Fibroblast of peridontal ligament (primary cell): ENCODE measurements at regions not wholly inside any gene's neighbourhood (a gene's known extent, or its start where the extent isn't known, plus 50 kb on each side); places are given as distances from the start of the nearest gene placed in this dataset.
"Not testable (repeated sequence)": the region's sequence is repeated elsewhere in the genome, so short reads cannot be mapped to it uniquely, and the experiment has no call there.

Source experiments
- DNase-seq: peaks from one replicate; pipeline ENCODE4 v3.0.0-alpha.2; 2010; ENCODE audit errors: extremely low read depth

GRCh38 chr15:53843869-53844569 lies 84.6 kb upstream of the WDR72 start:
- no peak for DNase-seq

GRCh38 chr15:53843166-53843565 lies 83.7 kb upstream of the WDR72 start:
- no peak for DNase-seq

- no peak for DNase-seq
Observed at GRCh38 chr15:53841651-53842050, 82.2 kb upstream of the WDR72 start.

- DNase-seq = no peak
Observed at GRCh38 chr15:53840681-53841080, 81.2 kb upstream of the WDR72 start.

- no peak for DNase-seq
Observed at GRCh38 chr15:53837263-53837662, 77.8 kb upstream of the WDR72 start.

GRCh38 chr15:53836618-53837017 lies 77.2 kb upstream of the WDR72 start:
- no peak for DNase-seq

GRCh38 chr15:53835309-53835708 lies 75.8 kb upstream of the WDR72 start:
- DNase-seq = no peak

GRCh38 chr15:53834214-53834613 lies 74.8 kb upstream of the WDR72 start:
- DNase-seq = no peak

GRCh38 chr15:53833134-53833624 lies 73.7 kb upstream of the WDR72 start:
- peak; percentile 0 for DNase-seq

- no peak for DNase-seq
Observed at GRCh38 chr15:53831907-53832770, 72.7 kb upstream of the WDR72 start.

- no peak for DNase-seq
Observed at GRCh38 chr15:53830707-53831386, 71.4 kb upstream of the WDR72 start.

GRCh38 chr15:53829923-53830459 lies 70.5 kb upstream of the WDR72 start:
- no peak for DNase-seq

GRCh38 chr15:53829471-53829870 lies 70.0 kb upstream of the WDR72 start:
- DNase-seq = no peak

GRCh38 chr15:53827355-53827754 lies 67.9 kb upstream of the WDR72 start:
- no peak for DNase-seq

GRCh38 chr15:53811530-53811929 lies 52.1 kb upstream of the WDR72 start:
- DNase-seq = no peak

GRCh38 chr15:53810306-53810705 lies 50.8 kb upstream of the WDR72 start:
- DNase-seq = not testable (repeated sequence)
